ENCODE measurements at regions not wholly inside any gene's neighbourhood (a gene's known extent, or its start where the extent isn't known, plus 50 kb on each side); places are given as distances from the start of the nearest gene placed in this dataset.

DNA sequence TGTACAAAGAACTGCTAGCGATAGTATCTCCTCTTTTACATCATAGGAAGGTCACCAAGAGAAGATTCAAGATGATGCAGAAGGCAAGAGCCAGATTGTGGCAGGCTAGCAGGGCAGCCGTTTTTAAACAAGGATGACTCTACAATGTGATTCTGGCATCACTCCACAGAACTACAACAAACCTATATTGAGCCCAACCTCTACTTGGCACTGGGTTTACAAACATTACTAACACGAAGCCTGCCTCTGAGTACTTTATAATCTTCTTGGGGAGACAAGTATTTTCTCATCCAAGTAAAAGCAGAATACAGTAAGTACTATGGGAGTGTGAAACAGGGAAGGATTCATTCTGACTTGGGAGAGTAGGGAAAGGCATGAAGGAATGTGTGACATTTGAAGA is 448.6 kb downstream of the ZNF608 start:
- DNase-seq = no peak

DNA sequence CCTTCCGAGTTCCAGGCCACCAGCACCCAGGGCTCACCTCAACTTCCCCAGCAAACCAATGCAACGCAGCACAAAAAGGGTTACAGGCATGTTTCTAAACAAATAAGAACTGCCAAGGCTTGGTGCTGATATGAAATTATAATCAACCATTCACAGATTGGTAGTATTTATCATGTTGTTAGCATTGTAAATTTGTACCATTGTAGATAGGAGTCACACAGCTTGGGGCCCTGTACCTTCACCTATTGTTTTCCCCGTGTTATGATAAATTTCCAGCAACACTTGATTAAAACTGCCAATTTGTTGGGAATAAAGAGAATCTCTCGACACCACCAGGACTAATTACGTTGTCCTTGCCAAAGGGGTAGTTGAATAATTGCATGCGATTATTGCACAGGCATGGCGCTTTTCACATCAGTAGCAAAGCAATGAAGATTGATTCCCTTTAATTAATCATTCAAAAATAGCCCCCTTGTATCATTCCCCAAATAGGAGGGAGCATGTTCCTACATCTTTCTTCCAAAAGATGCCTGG is 454.1 kb downstream of the ZNF608 start:
- no peak for DNase-seq

DNA sequence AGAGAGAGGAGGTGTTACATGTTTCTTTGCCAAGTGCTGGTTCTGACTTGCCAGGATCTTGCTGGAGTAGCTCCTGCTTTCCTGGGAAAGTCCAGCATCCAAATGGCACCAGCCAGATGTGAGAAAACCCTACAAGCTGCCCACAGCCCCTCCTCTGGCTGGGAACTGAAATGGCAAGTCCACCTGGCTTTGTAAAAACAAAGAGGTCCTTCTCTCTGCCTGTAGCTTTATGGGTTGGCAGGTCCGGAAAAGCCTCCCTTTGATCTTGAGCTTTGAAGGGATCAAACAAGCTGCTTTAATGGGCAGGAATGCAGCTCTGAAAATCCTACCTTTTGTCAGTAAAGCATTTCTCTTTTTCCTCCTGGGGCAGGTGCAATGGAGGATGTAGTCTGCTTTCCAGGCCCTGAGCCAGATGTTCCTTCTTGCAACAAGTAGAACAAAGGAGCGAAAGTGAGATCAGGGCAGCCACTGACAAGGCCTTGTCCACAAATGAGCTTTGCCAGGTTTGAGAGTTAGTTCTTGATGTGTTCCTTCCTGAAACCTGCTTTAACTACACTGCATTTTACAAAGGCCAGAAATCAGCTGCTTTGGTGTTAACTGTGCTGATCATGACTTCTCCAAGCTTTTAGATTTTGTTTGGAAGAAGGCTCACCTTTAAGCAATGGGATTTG is 456.7 kb downstream of the ZNF608 start:
- no peak for DNase-seq

DNA sequence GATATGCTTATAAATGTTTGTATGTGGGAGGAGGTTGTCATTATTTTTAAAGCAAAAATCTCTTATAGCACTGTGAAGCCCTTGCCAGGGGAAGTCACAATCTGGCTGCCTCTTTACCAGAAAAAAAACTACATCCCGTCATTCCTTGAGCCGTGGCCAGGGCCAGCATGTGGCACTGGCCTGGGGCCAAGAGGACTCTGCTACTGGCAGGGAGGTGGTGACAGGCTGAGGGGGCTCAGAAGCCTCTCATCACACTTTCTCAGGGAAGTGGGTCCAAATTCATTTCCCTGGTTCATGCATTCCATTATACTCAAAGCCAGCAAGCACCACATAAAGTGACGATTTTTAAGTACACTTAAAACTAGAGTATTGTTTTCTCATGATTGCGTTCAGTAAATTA is 457.3 kb downstream of the ZNF608 start:
- DNase-seq = no peak

DNA sequence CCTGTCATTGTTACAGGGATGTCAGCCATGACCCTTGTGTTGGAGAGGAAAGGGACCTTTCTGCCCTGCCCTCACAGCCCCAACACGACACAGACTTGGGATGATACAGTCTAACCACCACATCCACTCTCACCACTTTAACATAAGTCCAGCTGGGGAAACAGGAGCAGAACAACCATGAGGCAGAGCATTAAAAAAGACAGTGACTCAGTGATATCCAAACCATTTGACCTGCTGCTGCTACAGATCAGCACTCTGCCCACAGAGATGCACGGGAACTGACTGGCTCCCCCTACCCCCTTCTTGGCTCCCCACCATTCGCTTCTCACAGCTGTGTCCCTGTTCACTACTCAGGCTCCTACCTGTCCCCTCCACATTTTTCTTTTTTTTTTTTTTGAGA is 458.6 kb downstream of the ZNF608 start:
- DNase-seq = no peak

DNA sequence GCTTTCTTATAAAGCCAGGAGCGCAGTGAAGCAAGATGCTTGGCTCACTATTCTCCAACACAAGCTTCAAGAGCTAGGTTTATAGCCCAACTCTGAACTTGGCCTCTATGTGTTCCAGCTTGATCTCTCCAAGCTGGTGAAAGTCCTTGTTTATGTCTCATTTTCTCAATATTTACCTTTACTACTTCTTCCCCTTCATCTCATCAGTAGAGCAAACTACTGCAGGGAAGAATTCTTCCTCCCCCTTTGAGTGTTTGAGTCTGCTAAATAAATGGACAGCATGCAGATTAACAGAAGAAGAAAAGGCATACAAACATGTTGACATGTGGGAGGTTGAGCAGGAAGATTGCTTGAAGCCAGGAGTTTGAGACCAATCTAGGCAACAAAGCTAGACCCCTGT is 460.7 kb downstream of the ZNF608 start:
- no peak for DNase-seq

DNA sequence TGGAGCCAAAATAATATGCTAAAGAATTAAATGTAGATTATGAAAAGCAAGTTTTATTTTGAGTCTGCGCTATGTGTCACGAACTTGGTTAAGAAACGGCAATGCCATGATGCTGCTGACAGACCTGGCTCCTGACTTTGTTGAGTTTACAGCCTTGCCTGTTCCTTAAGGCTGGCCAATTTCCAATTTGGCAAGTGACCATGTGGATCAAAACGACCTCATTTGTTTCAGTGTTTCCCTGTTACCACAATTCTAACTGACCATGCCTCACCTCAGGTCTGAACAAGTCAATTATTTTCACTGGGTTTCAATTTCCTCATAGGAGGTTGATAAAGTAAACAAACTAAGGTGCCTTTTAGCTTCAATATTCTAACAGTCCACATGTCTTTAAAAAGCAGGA is 461.4 kb downstream of the ZNF608 start:
- no peak for DNase-seq

DNA sequence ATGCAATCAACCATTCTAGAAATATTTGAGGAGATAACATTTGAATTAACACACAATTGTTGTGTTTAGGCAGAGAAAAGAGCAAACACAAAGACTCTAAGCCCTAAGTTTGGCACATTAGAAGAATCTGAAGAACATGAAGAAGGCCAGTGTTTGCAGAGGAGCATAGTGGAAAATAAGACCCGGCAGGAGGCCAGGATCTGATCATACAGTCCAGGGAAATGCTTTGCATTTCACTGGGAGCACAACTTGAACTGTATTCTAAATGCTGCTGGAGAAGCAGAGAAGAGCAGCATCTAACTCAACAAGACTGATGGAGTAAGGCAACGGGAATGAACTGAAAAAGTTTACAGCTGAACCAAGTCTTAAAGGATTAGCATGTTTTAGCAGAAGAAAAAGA is 463.4 kb downstream of the ZNF608 start:
- no peak for DNase-seq

DNA sequence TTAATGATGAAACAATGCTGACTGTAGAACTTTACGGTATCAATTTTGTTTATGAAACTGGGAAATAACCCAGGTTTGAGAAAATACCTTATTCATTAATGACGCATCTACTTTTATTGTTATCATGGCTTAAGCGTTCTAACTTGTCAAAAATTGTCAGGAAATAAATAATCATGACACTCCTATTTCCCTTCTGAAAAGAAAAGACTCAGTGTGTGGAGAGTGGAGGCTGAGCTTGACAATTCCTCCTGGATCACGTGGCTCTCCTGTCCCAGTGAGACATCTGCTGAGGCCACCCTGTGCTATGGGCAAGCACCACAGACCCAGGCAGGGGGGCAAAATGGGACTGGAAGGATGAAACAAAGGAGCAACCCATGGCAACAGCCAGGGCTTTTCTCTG is 466.4 kb downstream of the ZNF608 start:
- no peak for DNase-seq

DNA sequence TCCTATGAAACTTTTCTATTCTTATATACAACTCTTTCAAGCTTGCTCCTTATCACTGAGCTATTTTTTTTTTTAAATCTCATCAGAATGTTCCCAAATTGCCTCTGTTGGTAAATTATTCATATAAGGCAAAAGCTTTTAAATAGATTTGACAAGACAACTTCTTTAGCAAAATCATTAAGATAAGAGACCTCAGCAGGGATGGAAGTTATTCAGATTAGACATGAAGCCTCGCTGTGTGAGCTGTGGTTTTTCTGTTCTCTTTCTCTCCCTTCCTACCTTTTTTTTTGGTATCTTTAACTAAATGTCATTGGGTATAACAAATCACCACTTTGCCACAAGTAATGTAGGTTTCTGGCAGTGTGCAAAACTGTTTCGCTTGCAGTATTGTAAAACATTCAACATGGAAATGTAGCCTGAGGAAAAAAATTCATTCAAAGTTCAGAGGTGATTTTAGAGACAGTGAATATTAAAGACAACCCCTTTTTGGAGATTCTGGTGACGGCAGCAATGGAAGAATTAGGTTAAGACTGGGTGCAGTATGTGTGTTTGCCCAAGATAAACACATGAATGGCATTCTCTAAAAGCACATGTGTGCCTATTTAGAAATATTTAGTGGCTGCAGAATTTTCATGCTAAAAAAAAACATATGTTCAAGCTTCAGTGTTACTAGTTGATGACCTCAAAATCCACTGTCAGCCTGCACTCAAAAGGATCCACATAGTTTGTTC is 467.1 kb downstream of the ZNF608 start:
- no peak for DNase-seq

DNA sequence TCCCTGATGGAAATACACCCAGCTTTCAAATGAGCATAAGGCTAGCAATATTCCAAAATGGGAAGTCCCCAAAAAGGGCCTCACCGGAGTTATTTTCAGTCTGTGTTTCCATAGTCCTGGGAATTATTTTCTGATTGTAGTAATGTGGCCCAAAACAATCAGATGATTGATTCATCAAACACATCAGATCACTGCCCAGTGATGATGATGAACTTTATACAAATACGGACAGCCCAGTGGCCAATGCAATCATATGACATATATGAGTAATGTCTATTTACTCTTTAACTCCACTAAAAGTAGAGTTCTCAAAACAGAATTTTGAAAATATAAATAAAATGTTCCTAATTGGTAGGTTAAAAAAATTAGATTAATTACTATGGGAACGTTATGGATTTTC is 467.8 kb downstream of the ZNF608 start:
- DNase-seq = no peak

DNA sequence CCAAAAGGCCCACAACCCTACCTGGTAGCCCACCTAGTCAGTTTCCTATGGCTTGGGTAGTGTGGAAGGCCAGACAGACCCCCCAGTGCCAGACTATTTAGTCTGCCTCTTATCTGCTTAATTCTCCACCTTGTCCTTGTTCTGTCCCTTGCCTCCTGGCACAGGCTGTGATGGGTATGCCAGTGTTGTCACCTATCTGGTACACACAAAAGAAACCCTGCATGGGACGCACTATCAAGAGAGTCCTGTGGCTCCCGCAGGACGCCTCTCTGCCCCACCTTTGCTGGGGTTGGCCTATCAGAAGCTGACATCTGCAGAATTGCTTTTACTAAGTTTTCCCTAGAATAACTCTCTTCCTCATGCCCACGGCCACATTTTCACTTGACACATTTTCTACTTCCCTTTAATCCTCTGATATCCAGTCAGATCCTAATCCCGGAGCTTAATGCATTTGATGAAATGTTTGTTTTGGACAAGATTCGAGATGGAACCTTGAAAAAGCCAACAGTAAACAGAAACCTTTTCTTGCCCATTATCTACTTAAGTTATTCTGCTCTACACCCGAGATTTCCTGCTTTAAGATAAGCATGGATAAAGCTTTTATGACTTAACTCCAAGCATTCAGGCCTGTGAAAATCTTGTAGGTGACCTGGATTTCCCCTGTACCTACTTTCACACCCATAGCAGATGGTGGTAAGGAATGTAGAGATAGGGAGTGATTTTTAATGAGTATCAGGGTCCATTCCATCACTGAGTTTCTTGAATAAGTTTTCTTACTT is 468.5 kb downstream of the ZNF608 start:
- no peak for DNase-seq

DNA sequence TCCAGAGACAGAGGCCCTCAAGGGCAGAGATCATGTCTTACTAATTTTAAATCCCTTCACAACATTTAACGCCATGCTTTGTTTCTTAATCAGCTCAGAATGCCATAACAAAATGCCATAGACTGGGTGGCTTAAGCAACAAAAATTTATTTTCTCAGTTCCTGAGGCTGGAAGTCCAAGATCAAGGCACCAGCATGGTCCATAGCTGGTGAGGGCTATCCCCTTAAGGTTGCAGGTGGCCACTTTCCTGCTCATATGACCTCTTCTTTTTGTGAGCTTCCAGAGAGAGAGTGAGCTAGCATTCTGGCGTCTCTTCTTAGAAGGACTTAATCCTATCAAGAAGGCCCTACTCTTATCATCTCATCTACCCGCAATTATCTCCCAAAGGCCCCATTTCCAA is 470.3 kb downstream of the ZNF608 start:
- DNase-seq = no peak

DNA sequence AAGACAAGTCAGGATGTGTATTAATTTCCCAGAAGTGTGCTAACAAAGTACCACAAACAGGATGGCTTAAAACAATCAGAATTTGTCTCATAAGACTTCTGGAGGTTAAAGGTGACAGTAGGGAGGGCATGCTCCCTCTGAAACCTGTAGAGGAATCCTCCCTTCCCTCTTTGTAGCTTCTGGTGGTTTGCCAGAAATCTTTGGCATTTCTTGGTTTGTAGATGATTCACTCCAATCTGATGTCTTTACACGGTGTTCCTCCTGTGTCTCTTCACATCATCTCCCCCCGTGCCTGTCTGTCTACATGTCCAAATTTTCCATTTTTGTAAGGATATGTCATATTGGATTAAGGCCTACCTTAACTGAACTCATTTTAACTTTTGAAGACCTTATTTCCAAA is 471.5 kb downstream of the ZNF608 start:
- no peak for DNase-seq

DNA sequence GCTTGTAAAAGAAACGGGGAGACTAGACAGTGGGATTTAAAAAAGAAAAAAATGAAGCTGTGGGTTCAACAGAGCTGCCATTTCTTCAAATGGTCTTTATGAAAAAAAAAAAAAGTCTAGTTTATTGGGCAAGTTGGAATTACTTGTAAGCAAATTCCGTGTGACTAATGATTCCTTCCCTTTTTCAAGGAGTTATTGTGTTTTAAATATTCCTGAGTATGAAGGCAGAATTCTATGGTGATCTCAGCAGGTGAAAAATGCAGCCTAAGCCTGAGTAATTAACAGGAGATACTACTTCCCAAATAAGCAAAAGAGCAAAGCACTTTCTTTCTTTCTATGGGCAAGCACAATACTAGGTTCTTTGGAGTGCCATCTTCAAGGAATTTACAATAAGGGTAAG is 481.9 kb downstream of the ZNF608 start:
- DNase-seq = no peak

DNA sequence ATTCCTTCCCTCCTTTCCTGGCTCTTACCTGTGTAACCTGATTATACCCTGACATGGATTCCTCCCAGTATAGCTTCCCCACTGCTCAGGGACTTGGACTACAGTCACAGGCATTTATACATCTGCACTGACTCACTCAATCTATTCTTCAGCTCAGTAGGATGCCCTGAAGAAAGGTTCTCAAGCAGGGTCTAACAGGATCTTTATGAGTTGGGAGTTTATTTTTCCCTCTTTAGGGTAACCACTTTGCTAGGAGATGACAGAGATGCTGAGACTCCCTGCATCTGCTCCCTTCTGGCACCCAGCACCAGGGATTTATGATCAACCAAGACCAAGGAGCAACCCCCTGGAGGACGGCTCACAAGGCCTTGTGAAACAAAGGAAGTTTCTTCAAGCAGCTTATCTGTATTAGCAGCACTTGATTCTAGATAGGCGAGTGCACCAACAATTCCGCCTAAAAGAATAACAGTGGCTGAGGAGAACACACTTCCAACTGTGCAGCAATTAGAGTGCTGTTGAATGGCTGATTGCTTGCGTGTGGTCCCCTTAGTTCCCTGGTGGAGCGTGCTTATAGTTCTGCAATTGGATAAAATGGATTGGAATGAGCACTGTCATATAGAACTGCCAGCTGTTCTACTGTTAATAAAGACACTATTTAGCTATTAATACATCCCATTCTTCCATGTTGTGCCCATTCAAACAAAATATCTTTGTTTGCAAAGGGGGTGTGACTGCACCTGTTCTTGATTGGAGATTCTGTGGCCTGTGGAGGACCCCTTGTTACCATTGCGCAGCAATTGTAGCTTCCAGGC is 482.6 kb downstream of the ZNF608 start:
- DNase-seq = no peak

DNA sequence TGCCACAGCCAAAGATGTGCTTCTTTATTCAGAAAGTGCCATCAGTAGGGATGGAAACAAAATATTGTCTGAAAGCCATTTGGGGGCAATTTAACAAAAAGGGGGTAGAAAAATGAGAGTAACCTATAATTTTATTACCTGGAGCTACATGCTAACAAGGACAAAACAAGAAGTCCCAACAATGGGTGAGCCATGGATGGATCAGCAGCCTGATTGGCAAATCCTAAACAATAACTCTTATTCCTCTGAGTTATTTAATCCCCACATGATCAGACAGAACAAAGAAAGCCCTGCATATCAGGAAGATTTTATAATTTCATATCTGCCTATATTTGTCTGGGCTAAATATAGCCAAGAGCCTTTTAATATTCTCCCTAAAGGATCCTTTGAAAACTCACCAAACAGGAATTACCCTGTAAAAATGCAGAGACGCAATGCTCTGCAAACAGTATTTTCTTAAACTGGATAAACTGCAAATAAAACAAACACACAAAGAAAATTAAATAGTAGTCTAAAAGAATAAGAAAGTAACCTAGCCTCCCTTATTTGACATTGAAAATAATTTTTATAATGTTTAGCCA is 483.4 kb downstream of the ZNF608 start:
- no peak for DNase-seq

DNA sequence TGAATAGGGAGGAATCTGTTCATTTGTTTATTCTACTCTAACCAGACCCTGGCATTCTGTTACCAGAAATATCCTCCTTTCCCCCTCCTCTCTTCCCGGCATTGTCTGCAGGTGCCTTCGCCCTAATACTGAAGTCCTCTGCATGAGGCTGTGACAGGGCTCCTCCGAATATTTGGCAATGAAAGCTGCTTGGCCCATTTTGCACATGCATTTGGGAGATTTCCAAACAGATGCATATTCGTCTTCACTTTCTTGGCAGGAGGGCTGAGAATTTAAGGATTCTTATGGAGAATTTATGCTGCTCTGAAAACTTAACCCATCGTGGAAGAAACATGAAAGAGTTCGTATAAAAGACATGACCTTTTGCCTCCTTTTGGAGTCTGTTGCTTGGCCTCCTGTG is 484.0 kb downstream of the ZNF608 start:
- no peak for DNase-seq

DNA sequence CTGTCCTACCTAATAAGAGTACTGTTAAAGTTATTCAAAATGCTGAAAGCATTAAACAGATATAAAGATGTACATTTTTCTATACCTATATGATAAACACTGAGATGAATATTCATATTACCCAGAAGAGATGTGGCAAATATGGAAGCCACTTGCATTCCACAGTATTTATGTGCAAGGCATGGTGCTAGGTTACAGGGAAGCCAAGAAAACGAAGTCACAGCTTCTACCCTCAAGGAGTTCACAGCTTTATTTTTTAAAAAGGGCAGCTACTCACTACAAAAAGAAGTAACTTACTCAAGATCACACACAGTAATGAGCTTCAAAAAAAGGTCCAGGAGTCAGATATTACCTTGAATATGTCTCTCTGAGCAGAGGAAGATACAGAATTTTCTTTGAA is 484.6 kb downstream of the ZNF608 start:
- no peak for DNase-seq

DNA sequence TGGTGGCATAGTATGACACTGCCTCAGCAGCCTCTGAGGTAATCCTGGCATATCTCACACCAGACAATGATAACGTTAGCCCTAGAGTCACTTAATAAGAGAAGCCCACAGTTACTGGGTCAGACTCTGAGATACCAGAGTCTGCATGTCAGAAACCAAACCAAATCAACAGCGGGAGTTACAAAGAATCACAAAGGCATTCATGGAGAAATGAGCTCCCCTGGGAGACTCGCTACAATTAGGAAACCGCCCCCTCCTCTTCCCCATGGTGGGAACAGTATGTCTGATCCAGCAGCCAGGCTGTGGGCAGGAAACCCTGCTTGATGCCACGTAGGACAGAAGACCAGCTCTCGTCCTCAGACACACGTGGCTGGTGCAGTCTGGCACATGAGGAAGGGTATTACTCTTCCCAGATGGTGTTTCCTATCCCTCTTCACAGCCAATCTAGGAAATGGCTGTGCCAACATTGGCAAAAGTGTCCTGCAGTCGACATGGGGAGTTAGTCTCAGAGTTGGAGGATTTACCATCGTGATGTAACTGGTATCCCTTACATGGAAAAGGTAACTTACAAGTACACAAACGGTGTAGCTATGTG is 485.4 kb downstream of the ZNF608 start:
- DNase-seq = no peak

DNA sequence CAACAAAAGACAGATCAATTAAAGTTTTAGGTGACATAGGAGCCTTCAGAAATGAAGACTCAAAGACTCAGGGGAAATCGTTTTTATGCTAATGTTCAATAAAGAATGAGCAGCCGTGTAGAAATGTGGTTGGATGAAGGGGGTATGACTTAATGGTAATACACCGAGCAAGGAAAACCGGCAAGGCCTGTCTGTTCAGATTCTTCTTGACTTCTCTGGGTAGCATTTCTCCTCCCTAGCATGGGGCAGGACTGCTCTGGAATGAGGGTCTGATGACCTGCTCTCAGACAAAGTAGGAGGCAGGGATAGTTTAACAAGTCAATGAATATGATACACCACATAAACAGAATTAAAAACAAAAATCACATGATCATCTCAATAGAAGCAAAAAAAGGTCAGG is 487.4 kb downstream of the ZNF608 start:
- DNase-seq = no peak

DNA sequence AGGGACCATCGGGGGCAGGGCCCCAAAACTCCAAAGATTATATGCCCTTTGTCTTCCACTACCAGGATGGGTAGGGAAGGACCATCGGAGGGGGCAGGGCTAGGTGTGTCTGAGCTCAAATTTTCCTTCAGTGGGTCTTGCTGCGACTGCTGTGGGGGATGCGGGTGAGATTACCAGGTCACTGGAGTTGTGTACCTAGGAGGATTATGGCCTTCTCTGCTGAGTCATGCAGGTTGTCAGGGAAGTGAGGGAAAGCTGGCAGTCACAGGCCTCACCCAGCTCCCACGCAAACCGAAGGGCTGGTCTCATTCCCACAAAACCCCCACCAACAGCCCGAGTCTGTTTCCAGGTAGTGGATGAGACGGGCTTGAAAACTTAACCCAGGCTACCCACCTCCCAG is 489.4 kb downstream of the ZNF608 start:
- DNase-seq = no peak
